Neural progenitor cell (in vitro differentiated cells): ENCODE measurements at regions not wholly inside any gene's neighbourhood (a gene's known extent, or its start where the extent isn't known, plus 50 kb on each side); places are given as distances from the start of the nearest gene placed in this dataset.

Source experiments
- EZH2 ChIP-seq: fragments of 200-600 bp; sonication (generic); IDR thresholded peaks from 2 replicates; pipeline ENCODE4 v1.6.1; 2017; ENCODE audit warnings: antibody characterized with exemption, mild to moderate bottlenecking, moderate library complexity
- TF ChIP-seq, protein P1 (sequence below): fragments of 200-600 bp; sonication (generic); IDR thresholded peaks from 2 replicates; pipeline ENCODE4 v1.5.1; 2017; ENCODE audit warnings: antibody characterized with exemption, mild to moderate bottlenecking

DNA sequence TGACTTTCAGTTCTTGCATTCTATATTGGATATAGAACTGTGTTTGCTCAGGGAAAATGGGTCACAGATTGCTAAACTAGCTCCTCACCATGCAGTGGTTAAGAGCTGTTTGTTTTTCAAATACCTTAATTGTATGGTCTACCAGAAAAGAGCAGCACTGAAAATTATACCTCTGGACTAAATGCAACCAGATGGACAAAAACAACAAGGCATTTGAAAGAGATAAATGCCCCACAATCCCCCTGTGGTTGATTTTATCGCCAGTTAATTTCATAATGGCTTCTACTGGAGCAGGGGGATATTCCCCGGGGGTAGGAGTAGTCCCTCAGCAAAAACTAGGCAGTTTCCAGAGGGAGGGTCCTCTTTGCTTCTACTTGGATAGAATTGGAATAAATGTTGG lies 267.9 kb upstream of the TNP1 start:
- TF ChIP-seq EZH2, result no peak
- TF ChIP-seq, protein P1, sequence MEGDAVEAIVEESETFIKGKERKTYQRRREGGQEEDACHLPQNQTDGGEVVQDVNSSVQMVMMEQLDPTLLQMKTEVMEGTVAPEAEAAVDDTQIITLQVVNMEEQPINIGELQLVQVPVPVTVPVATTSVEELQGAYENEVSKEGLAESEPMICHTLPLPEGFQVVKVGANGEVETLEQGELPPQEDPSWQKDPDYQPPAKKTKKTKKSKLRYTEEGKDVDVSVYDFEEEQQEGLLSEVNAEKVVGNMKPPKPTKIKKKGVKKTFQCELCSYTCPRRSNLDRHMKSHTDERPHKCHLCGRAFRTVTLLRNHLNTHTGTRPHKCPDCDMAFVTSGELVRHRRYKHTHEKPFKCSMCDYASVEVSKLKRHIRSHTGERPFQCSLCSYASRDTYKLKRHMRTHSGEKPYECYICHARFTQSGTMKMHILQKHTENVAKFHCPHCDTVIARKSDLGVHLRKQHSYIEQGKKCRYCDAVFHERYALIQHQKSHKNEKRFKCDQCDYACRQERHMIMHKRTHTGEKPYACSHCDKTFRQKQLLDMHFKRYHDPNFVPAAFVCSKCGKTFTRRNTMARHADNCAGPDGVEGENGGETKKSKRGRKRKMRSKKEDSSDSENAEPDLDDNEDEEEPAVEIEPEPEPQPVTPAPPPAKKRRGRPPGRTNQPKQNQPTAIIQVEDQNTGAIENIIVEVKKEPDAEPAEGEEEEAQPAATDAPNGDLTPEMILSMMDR, result no peak
